ENCODE measurements at regions not wholly inside any gene's neighbourhood (a gene's known extent, or its start where the extent isn't known, plus 50 kb on each side); places are given as distances from the start of the nearest gene placed in this dataset.

GRCh38 chr10:53570221-53570620 lies 797.6 kb upstream of the MBL2 start:
- TF ChIP-seq CTCF (IDR thresholded peaks at IDR 0.05) (no peak), POLR2A (IDR thresholded peaks at IDR 0.05) (no peak)

Data from thyroid gland (tissue), 4 donors.